Common myeloid progenitor, CD34-positive (primary cell): ENCODE measurements at regions not wholly inside any gene's neighbourhood (a gene's known extent, or its start where the extent isn't known, plus 50 kb on each side); places are given as distances from the start of the nearest gene placed in this dataset.

Source experiments
- CTCF ChIA-PET: fragments of 350-600 bp; sonication (Branson Sonifier 250); formaldehyde crosslinking; loops from one replicate; lab custom pipeline; 2021; ENCODE audit warnings: antibody characterized with exemption; lab: Charles Lee
- POLR2A ChIA-PET: fragments of 350-600 bp; sonication (Branson Sonifier 250); formaldehyde crosslinking; loops from one replicate; lab custom pipeline; 2021; ENCODE audit warnings: antibody characterized with exemption; lab: Charles Lee
- DNase-seq, 3 donors: peaks; one replicate each; pipeline versions ENCODE4 v3.0.0 to v3.0.0-alpha.2; 2013
- H3K27ac ChIP-seq, 2 experiments: 1 replicate in 1 of 2; 2 replicates in 1 of 2; pipeline ENCODE4 v1.7.0; 2013; ENCODE audit warnings: inconsistent platforms in 2 of 2, low read length in 2 of 2, mild to moderate bottlenecking in 2 of 2, low read depth in 1 of 2, moderate library complexity in 1 of 2; ENCODE audit not compliant: severe bottlenecking in 2 of 2, insufficient read depth in 1 of 2, poor library complexity in 1 of 2
- H3K27me3 ChIP-seq, 5 experiments: replicated peaks in 2 of 5; 1 replicate in 3 of 5; 2 replicates in 2 of 5; pipeline versions ENCODE4 v1.6.1 to v1.7.0; 2013; ENCODE audit warnings: low read length in 4 of 5, mild to moderate bottlenecking in 2 of 5, moderate library complexity in 2 of 5, inconsistent platforms in 1 of 5; ENCODE audit not compliant: insufficient read depth in 5 of 5, control insufficient read depth in 4 of 5
- H3K36me3 ChIP-seq, 4 experiments: 1 replicate in 2 of 4; 2 replicates in 2 of 4; pipeline versions ENCODE4 v1.6.1 to v1.7.0; 2013; ENCODE audit warnings: low read length in 3 of 4, control low read depth in 1 of 4, mild to moderate bottlenecking in 1 of 4; ENCODE audit not compliant: control insufficient read depth in 4 of 4, insufficient read depth in 4 of 4
- H3K4me1 ChIP-seq, 4 experiments: 1 replicate in 3 of 4; 2 replicates in 1 of 4; pipeline versions ENCODE4 v1.6.1 to v1.7.1; 2013; ENCODE audit warnings: low read length in 3 of 4, mild to moderate bottlenecking in 3 of 4, control low read depth in 1 of 4, inconsistent platforms in 1 of 4, moderate library complexity in 1 of 4; ENCODE audit not compliant: control insufficient read depth in 4 of 4, insufficient read depth in 4 of 4; ENCODE audit errors: control extremely low read depth in 1 of 4
- H3K4me3 ChIP-seq, 7 experiments: 1 replicate in 4 of 7; 2 replicates in 3 of 7; pipeline versions ENCODE4 v1.5.1 to v1.7.0; 2013; ENCODE audit warnings: mild to moderate bottlenecking in 7 of 7, low read length in 6 of 7, moderate library complexity in 6 of 7, inconsistent platforms in 2 of 7, low read depth in 2 of 7, control low read depth in 1 of 7; ENCODE audit not compliant: insufficient read depth in 4 of 7, control insufficient read depth in 1 of 7; ENCODE audit errors: extremely low read depth in 1 of 7
- H3K9me3 ChIP-seq, 5 experiments: 1 replicate in 4 of 5; 2 replicates in 1 of 5; pipeline versions ENCODE4 v1.6.1 to v1.7.1; 2013; ENCODE audit warnings: low read length in 4 of 5, mild to moderate bottlenecking in 2 of 5, inconsistent platforms in 1 of 5, low read depth in 1 of 5, moderate library complexity in 1 of 5; ENCODE audit not compliant: control insufficient read depth in 4 of 5, insufficient read depth in 2 of 5; ENCODE audit errors: control extremely low read depth in 1 of 5
- WGBS: methylation state at CpG from one replicate; pipeline ENCODE4 v1.1.5; 2013; ENCODE audit not compliant: insufficient coverage; 5-methylcytosine and 5-hydroxymethylcytosine counted together

- H3K4me1 ChIP-seq, result no peaks in the 10 kb centered on the region
- H3K27me3 ChIP-seq, result peaks cover 0 to 2% (median 0%) of the 10 kb centered on the region in 5 experiments
- WGBS, result 98% methylated on average over 12 of the region's 12 CpGs
- no peak overlapping the region for H3K4me3 ChIP-seq
- no peaks in the 10 kb centered on the region for H3K9me3 ChIP-seq
- no peak overlapping the region for H3K27ac ChIP-seq
- POLR2A ChIA-PET, result no interaction called here
- H3K36me3 ChIP-seq, result no peaks in the 10 kb centered on the region
- CTCF ChIA-PET, result no interaction called here
- DNase-seq, result no peak
Measured at GRCh38 chr6:163892824-163893561, 478.5 kb downstream of the QKI start.

GRCh38 chr6:163889904-163890514 is 475.5 kb downstream of the QKI start:
- peaks cover 0 to 2% (median 0%) of the 10 kb centered on the region in 5 experiments for H3K9me3 ChIP-seq
- no peak overlapping the region for H3K27ac ChIP-seq
- H3K4me3 ChIP-seq, result no peak overlapping the region
- H3K36me3 ChIP-seq, result no peaks in the 10 kb centered on the region
- DNase-seq, result no peak
- no CpG with 5 or more reads among the region's 3 CpGs for WGBS
- ChIA-PET CTCF (no interaction called here), POLR2A (no interaction called here)
- peaks cover 0 to 2% (median 0%) of the 10 kb centered on the region in 5 experiments for H3K27me3 ChIP-seq
- H3K4me1 ChIP-seq, result no peaks in the 10 kb centered on the region

DNA sequence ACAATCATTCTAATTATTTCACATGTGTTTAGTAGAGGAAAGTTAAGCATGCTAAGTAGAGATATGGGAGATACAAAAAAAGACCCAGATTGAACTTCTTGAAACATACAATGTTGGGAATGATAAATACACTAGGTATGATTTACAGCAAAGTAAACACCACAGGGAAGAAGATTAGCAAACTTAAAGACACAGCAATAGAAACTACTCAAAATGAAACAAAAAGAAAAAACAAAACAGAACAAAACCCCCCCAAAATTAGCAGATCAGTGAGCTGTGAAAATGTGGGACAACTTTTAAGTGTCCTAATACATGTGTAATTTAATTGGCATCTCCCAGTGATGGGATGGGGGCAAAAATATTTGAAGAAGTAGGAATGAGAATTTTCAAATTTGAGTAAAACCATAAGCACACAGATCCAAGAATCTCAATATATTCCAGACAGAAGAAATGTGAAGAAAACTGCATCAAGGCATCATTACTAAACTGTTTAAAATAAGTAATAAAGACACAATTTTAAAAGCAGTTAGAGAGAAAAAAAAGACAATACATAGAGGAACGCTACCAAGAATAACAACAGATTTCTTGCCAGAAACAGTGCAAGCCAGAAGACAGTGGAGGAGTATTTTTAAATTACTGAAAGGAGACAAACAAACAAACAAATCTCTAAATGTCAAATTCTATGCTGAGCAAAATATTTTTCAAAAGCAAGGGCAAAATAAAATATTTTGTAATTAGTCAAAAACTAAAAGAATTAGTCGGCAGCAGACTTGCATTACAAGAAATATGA is 473.7 kb downstream of the QKI start:
- 80% methylated on average over 1 of the region's 2 CpGs for WGBS

DNA sequence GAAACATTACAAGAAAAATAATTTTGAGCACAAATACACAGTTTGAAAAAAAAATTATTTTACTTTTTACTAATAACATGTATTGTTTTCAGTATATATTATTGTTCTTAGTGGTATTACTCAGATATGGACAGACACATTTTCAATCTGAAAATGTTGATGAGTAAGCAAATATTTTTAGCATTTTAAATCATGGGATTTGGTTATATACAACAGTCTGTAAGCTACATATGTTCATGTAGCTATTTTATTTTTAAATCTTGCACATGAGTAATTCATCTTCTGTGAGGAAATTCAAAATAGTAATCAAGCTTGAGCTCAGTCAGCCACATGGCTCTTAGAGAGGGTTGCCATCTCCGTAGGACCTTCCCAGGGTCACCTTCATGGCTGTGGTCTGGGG is 471.9 kb downstream of the QKI start:
- DNase-seq, result no peak
- no peak overlapping the region for H3K4me3 ChIP-seq
- H3K9me3 ChIP-seq, result peaks cover 0 to 2% (median 0%) of the 10 kb centered on the region in 5 experiments
- 90% methylated on average over 1 of the region's 1 CpG for WGBS
- POLR2A ChIA-PET, result no interaction called here
- H3K36me3 ChIP-seq, result no peaks in the 10 kb centered on the region
- no peaks in the 10 kb centered on the region for H3K4me1 ChIP-seq
- H3K27ac ChIP-seq, result no peak overlapping the region
- CTCF ChIA-PET, result interaction anchor here (1.4 to 1.8 kb wide), 2 partner anchors 8 to 22 kb away, joined by 3 to 6 read pairs; no protein-coding TSS in a partner anchor
- no peaks in the 10 kb centered on the region for H3K27me3 ChIP-seq

More for the DNA sequence above, 473.7 kb downstream of the QKI start:
- Histone ChIP-seq H3K27ac (no peak overlapping the region), H3K9me3 (peaks cover 0 to 2% (median 0%) of the 10 kb centered on the region in 5 experiments), H3K36me3 (no peaks in the 10 kb centered on the region), H3K4me1 (no peaks in the 10 kb centered on the region), H3K27me3 (peaks cover 0 to 2% (median 0%) of the 10 kb centered on the region in 5 experiments), H3K4me3 (no peak overlapping the region)
- ChIA-PET POLR2A (no interaction called here), CTCF (no interaction called here)
- DNase-seq, result no peak

DNA sequence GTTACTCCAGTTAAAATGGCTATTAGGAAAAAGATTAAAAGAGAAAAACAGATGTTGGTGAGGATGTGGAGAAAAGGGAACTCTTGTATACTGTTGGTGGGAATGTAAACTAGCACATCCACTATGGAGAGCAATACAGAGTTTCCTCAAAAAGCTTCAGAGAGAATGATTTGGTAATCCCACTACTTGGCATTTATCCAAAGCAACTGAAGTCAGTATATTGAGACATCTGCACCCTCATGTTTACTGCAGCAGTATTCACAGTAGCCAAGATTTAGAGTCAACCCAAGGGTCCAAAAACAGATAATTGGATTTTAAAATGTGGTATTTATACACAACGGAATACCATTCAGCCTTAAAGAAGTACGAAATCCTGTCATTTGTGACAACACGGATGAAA is 469.5 kb downstream of the QKI start:
- no peaks in the 10 kb centered on the region for H3K4me1 ChIP-seq
- no peaks in the 10 kb centered on the region for H3K27me3 ChIP-seq
- ChIA-PET POLR2A (no interaction called here), CTCF (no interaction called here)
- no peaks in the 10 kb centered on the region for H3K36me3 ChIP-seq
- WGBS, result 92% methylated on average over 3 of the region's 3 CpGs
- no peak overlapping the region for H3K4me3 ChIP-seq
- peaks cover 0 to 2% (median 0%) of the 10 kb centered on the region in 5 experiments for H3K9me3 ChIP-seq
- no peak for DNase-seq
- no peak overlapping the region for H3K27ac ChIP-seq

GRCh38 chr6:163878698-163879097 is 464.2 kb downstream of the QKI start:
- 100% methylated on average over 2 of the region's 2 CpGs for WGBS
- no peak for DNase-seq
- Histone ChIP-seq H3K4me1 (no peaks in the 10 kb centered on the region), H3K36me3 (no peaks in the 10 kb centered on the region), H3K4me3 (no peak overlapping the region), H3K27ac (no peak overlapping the region), H3K9me3 (peaks cover 0 to 2% (median 0%) of the 10 kb centered on the region in 5 experiments), H3K27me3 (peaks cover 0 to 5% (median 4%) of the 10 kb centered on the region in 5 experiments)
- ChIA-PET POLR2A (no interaction called here), CTCF (interaction anchor here (2.6 kb wide), 1 partner anchor 8 kb away, joined by 6 read pairs; no protein-coding TSS in a partner anchor)
